ENCODE measurements at regions not wholly inside any gene's neighbourhood (a gene's known extent, or its start where the extent isn't known, plus 50 kb on each side); places are given as distances from the start of the nearest gene placed in this dataset.

- Histone ChIP-seq H3K14ac (ENCODE audit: low read length in 2 of 2) (no peak overlapping the region), H3K27ac (ENCODE audit: low read length, poor library complexity, severe bottlenecking) (no peak overlapping the region), H3K4me3 (ENCODE audit: insufficient read depth in 1 of 2, low read depth in 1 of 2, low read length in 2 of 2) (no peak overlapping the region), H3K9me3 (ENCODE audit: control insufficient read depth, low read length) (no peaks in the 10 kb centered on the region), H2BK120ac (ENCODE audit: low read depth, low read length) (no peak overlapping the region), H2AFZ (ENCODE audit: low read depth, low read length) (no peak overlapping the region), H3K23ac (ENCODE audit: low read length in 2 of 2) (no peak overlapping the region), H3K27me3 (ENCODE audit: control insufficient read depth in 1 of 2, insufficient read depth in 1 of 2, low read length in 2 of 2) (no peaks in the 10 kb centered on the region), H2BK5ac (ENCODE audit: low read depth, low read length, poor library complexity, severe bottlenecking) (no peak overlapping the region), H4K91ac (ENCODE audit: low read length) (no peak overlapping the region), H4K8ac (ENCODE audit: low read length) (no peak overlapping the region), H3K79me1 (replicated peaks; ENCODE audit: low read length, poor library complexity, severe bottlenecking) (no peaks in the 10 kb centered on the region), H3K36me3 (ENCODE audit: control insufficient read depth in 1 of 2, insufficient read depth in 2 of 2, low read depth in 1 of 2, low read length in 2 of 2) (no peaks in the 10 kb centered on the region), H3K4me1 (ENCODE audit: control insufficient read depth, insufficient read depth, low read depth, low read length) (no peaks in the 10 kb centered on the region), H3K4ac (ENCODE audit: low read depth in 1 of 2, low read length in 2 of 2) (no peak overlapping the region), H3K9ac (ENCODE audit: low read length) (no peak overlapping the region), H2BK15ac (ENCODE audit: low read depth, poor library complexity, severe bottlenecking) (no peak overlapping the region), H2AK5ac (ENCODE audit: low read length, severe bottlenecking) (no peak overlapping the region), H3K18ac (ENCODE audit: low read depth in 1 of 2, low read length in 2 of 2) (no peak overlapping the region), H3K4me2 (ENCODE audit: low read length, poor library complexity, severe bottlenecking) (no peak overlapping the region), H2BK12ac (ENCODE audit: low read length in 2 of 2) (no peak overlapping the region)
- no peak for DNase-seq
- 100% methylated on average over 3 of the region's 3 CpGs for WGBS
Measured at GRCh38 chr12:71005166-71005565, 84.6 kb upstream of the PTPRR start.

GRCh38 chr12:71004578-71004977 lies 84.0 kb upstream of the PTPRR start:
- Histone ChIP-seq H3K27me3 (ENCODE audit: control insufficient read depth in 1 of 2, insufficient read depth in 1 of 2, low read length in 2 of 2) (no peaks in the 10 kb centered on the region), H3K14ac (ENCODE audit: low read length in 2 of 2) (no peak overlapping the region), H4K8ac (ENCODE audit: low read length) (no peak overlapping the region), H3K9me3 (ENCODE audit: control insufficient read depth, low read length) (no peaks in the 10 kb centered on the region), H2BK12ac (ENCODE audit: low read length in 2 of 2) (no peak overlapping the region), H2AFZ (ENCODE audit: low read depth, low read length) (no peak overlapping the region), H2BK15ac (ENCODE audit: low read depth, poor library complexity, severe bottlenecking) (no peak overlapping the region), H2AK5ac (ENCODE audit: low read length, severe bottlenecking) (no peak overlapping the region), H3K36me3 (ENCODE audit: control insufficient read depth in 1 of 2, insufficient read depth in 2 of 2, low read depth in 1 of 2, low read length in 2 of 2) (no peaks in the 10 kb centered on the region), H3K4me1 (ENCODE audit: control insufficient read depth, insufficient read depth, low read depth, low read length) (no peaks in the 10 kb centered on the region), H3K27ac (ENCODE audit: low read length, poor library complexity, severe bottlenecking) (no peak overlapping the region), H3K23ac (ENCODE audit: low read length in 2 of 2) (no peak overlapping the region), H3K4me2 (ENCODE audit: low read length, poor library complexity, severe bottlenecking) (no peak overlapping the region), H3K79me1 (replicated peaks; ENCODE audit: low read length, poor library complexity, severe bottlenecking) (no peaks in the 10 kb centered on the region), H3K4me3 (ENCODE audit: insufficient read depth in 1 of 2, low read depth in 1 of 2, low read length in 2 of 2) (no peak overlapping the region), H3K4ac (ENCODE audit: low read depth in 1 of 2, low read length in 2 of 2) (no peak overlapping the region), H3K9ac (ENCODE audit: low read length) (no peak overlapping the region), H4K91ac (ENCODE audit: low read length) (no peak overlapping the region), H3K18ac (ENCODE audit: low read depth in 1 of 2, low read length in 2 of 2) (no peak overlapping the region), H2BK120ac (ENCODE audit: low read depth, low read length) (no peak overlapping the region), H2BK5ac (ENCODE audit: low read depth, low read length, poor library complexity, severe bottlenecking) (no peak overlapping the region)
- DNase-seq: no peak
- 91% methylated on average over 2 of the region's 4 CpGs for WGBS

- H3K79me1 ChIP-seq (replicated peaks; ENCODE audit: low read length, poor library complexity, severe bottlenecking): no peaks in the 10 kb centered on the region
- WGBS: no CpG with 5 or more reads among the region's 1 CpG
- no peak overlapping the region for H3K9ac ChIP-seq (ENCODE audit: low read length)
- no peak overlapping the region for H2AK5ac ChIP-seq (ENCODE audit: low read length, severe bottlenecking)
- no peak overlapping the region for H3K4me3 ChIP-seq (ENCODE audit: insufficient read depth in 1 of 2, low read depth in 1 of 2, low read length in 2 of 2)
- no peaks in the 10 kb centered on the region for H3K36me3 ChIP-seq (ENCODE audit: control insufficient read depth in 1 of 2, insufficient read depth in 2 of 2, low read depth in 1 of 2, low read length in 2 of 2)
- DNase-seq: no peak
- no peak overlapping the region for H2BK12ac ChIP-seq (ENCODE audit: low read length in 2 of 2)
- no peak overlapping the region for H2BK5ac ChIP-seq (ENCODE audit: low read depth, low read length, poor library complexity, severe bottlenecking)
- no peak overlapping the region for H2AFZ ChIP-seq (ENCODE audit: low read depth, low read length)
- no peak overlapping the region for H4K8ac ChIP-seq (ENCODE audit: low read length)
- H3K23ac ChIP-seq (ENCODE audit: low read length in 2 of 2): no peak overlapping the region
- H3K27me3 ChIP-seq (ENCODE audit: control insufficient read depth in 1 of 2, insufficient read depth in 1 of 2, low read length in 2 of 2): no peaks in the 10 kb centered on the region
- H2BK120ac ChIP-seq (ENCODE audit: low read depth, low read length): no peak overlapping the region
- no peak overlapping the region for H3K27ac ChIP-seq (ENCODE audit: low read length, poor library complexity, severe bottlenecking)
- H2BK15ac ChIP-seq (ENCODE audit: low read depth, poor library complexity, severe bottlenecking): no peak overlapping the region
- H3K18ac ChIP-seq (ENCODE audit: low read depth in 1 of 2, low read length in 2 of 2): no peak overlapping the region
- H3K14ac ChIP-seq (ENCODE audit: low read length in 2 of 2): no peak overlapping the region
- no peaks in the 10 kb centered on the region for H3K9me3 ChIP-seq (ENCODE audit: control insufficient read depth, low read length)
- no peak overlapping the region for H3K4me2 ChIP-seq (ENCODE audit: low read length, poor library complexity, severe bottlenecking)
- no peaks in the 10 kb centered on the region for H3K4me1 ChIP-seq (ENCODE audit: control insufficient read depth, insufficient read depth, low read depth, low read length)
- H4K91ac ChIP-seq (ENCODE audit: low read length): no peak overlapping the region
- no peak overlapping the region for H3K4ac ChIP-seq (ENCODE audit: low read depth in 1 of 2, low read length in 2 of 2)
Measured at GRCh38 chr12:71000748-71001147, 80.2 kb upstream of the PTPRR start.

- no peak overlapping the region for H3K14ac ChIP-seq (ENCODE audit: low read length in 2 of 2)
- no peak overlapping the region for H3K18ac ChIP-seq (ENCODE audit: low read depth in 1 of 2, low read length in 2 of 2)
- no peaks in the 10 kb centered on the region for H3K9me3 ChIP-seq (ENCODE audit: control insufficient read depth, low read length)
- no peak for DNase-seq
- H2AFZ ChIP-seq (ENCODE audit: low read depth, low read length): no peak overlapping the region
- no peak overlapping the region for H2BK15ac ChIP-seq (ENCODE audit: low read depth, poor library complexity, severe bottlenecking)
- no peak overlapping the region for H4K8ac ChIP-seq (ENCODE audit: low read length)
- H3K36me3 ChIP-seq (ENCODE audit: control insufficient read depth in 1 of 2, insufficient read depth in 2 of 2, low read depth in 1 of 2, low read length in 2 of 2): no peaks in the 10 kb centered on the region
- H3K9ac ChIP-seq (ENCODE audit: low read length): no peak overlapping the region
- no CpG with 5 or more reads among the region's 2 CpGs for WGBS
- H3K79me1 ChIP-seq (replicated peaks; ENCODE audit: low read length, poor library complexity, severe bottlenecking): no peaks in the 10 kb centered on the region
- no peaks in the 10 kb centered on the region for H3K4me1 ChIP-seq (ENCODE audit: control insufficient read depth, insufficient read depth, low read depth, low read length)
- H3K4me2 ChIP-seq (ENCODE audit: low read length, poor library complexity, severe bottlenecking): no peak overlapping the region
- no peak overlapping the region for H3K4me3 ChIP-seq (ENCODE audit: insufficient read depth in 1 of 2, low read depth in 1 of 2, low read length in 2 of 2)
- H3K4ac ChIP-seq (ENCODE audit: low read depth in 1 of 2, low read length in 2 of 2): no peak overlapping the region
- no peak overlapping the region for H4K91ac ChIP-seq (ENCODE audit: low read length)
- no peak overlapping the region for H2BK5ac ChIP-seq (ENCODE audit: low read depth, low read length, poor library complexity, severe bottlenecking)
- H2AK5ac ChIP-seq (ENCODE audit: low read length, severe bottlenecking): no peak overlapping the region
- no peak overlapping the region for H3K27ac ChIP-seq (ENCODE audit: low read length, poor library complexity, severe bottlenecking)
- no peak overlapping the region for H3K23ac ChIP-seq (ENCODE audit: low read length in 2 of 2)
- H2BK120ac ChIP-seq (ENCODE audit: low read depth, low read length): no peak overlapping the region
- no peak overlapping the region for H2BK12ac ChIP-seq (ENCODE audit: low read length in 2 of 2)
- H3K27me3 ChIP-seq (ENCODE audit: control insufficient read depth in 1 of 2, insufficient read depth in 1 of 2, low read length in 2 of 2): no peaks in the 10 kb centered on the region
Measured at GRCh38 chr12:71000255-71000654, 79.7 kb upstream of the PTPRR start.

Data from mesenchymal stem cell (in vitro differentiated cells and primary cell).